ENCODE measurements at regions not wholly inside any gene's neighbourhood (a gene's known extent, or its start where the extent isn't known, plus 50 kb on each side); places are given as distances from the start of the nearest gene placed in this dataset.

DNA sequence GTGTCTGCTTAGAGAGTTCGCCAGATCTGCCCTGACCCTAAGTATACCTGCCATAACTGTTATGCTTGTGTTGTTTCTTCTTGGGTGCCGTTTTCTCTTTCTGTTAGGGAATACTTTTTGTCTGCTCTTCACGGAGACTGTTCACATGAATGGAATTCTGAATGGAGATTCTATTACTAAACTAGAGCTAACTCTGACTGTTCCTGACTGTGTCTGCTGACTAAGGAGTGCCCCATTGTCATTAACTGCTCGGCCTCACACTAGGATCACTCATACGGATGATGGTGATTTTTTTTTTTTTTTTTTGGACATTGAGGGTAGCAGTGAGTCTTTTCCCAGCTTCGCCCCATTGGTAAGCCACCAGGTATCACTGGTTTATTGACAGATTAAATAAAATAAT lies 104.8 kb upstream of the SLC8A1 start:
- Histone ChIP-seq H3K36me3 (no peaks in the 10 kb centered on the region), H3K9me3 (no peaks in the 10 kb centered on the region), H3K27ac (no peak overlapping the region), H3K27me3 (no peaks in the 10 kb centered on the region), H3K4me1 (no peaks in the 10 kb centered on the region), H3K4me3 (replicated peaks in 1 of 3) (no peak overlapping the region)
- TF ChIP-seq, protein P1, sequence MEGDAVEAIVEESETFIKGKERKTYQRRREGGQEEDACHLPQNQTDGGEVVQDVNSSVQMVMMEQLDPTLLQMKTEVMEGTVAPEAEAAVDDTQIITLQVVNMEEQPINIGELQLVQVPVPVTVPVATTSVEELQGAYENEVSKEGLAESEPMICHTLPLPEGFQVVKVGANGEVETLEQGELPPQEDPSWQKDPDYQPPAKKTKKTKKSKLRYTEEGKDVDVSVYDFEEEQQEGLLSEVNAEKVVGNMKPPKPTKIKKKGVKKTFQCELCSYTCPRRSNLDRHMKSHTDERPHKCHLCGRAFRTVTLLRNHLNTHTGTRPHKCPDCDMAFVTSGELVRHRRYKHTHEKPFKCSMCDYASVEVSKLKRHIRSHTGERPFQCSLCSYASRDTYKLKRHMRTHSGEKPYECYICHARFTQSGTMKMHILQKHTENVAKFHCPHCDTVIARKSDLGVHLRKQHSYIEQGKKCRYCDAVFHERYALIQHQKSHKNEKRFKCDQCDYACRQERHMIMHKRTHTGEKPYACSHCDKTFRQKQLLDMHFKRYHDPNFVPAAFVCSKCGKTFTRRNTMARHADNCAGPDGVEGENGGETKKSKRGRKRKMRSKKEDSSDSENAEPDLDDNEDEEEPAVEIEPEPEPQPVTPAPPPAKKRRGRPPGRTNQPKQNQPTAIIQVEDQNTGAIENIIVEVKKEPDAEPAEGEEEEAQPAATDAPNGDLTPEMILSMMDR (IDR thresholded peaks at IDR 0.05): no peak
- TF ChIP-seq POLR2A (IDR thresholded peaks at IDR 0.05): no peak
- intact Hi-C loops (cut with DNase I): loop anchor here (5.0 kb wide), 1 partner anchor 644 kb away; no protein-coding TSS in a partner anchor
- 85 to 91% methylated on average over 6 of the region's 6 CpGs for WGBS, 2 donors
- DNase-seq: no peak

DNA sequence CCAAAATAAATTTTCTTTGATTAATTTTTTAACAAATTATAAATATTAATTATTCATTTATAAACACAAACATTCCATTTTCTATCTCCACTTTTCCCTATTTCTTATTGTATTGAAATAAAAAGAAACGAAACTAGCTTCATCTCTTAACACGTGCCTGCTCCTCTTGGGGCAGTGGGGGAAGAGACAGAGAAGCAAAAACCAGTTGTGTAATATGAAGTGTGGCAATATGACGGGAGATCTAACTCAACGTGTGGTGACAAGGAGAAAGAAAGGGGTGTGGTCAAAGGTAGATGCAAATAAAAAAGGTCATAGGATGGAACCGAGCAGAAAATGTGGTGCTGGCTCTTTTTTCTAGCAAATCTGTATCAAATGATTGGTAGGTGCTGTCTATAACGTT lies 106.9 kb upstream of the SLC8A1 start:
- no peak for TF ChIP-seq POLR2A (IDR thresholded peaks at IDR 0.05)
- TF ChIP-seq, protein P1 (IDR thresholded peaks at IDR 0.05): no peak
- no peak for DNase-seq
- intact Hi-C loops (cut with DNase I): loop anchor here (5.0 kb wide), 1 partner anchor 646 kb away; no protein-coding TSS in a partner anchor
- Histone ChIP-seq H3K9me3 (no peaks in the 10 kb centered on the region), H3K27me3 (no peaks in the 10 kb centered on the region), H3K4me1 (no peaks in the 10 kb centered on the region), H3K36me3 (no peaks in the 10 kb centered on the region), H3K4me3 (replicated peaks in 1 of 3) (no peak overlapping the region), H3K27ac (no peak overlapping the region)
- 88 to 89% methylated on average over 6 of the region's 6 CpGs for WGBS, 2 donors

DNA sequence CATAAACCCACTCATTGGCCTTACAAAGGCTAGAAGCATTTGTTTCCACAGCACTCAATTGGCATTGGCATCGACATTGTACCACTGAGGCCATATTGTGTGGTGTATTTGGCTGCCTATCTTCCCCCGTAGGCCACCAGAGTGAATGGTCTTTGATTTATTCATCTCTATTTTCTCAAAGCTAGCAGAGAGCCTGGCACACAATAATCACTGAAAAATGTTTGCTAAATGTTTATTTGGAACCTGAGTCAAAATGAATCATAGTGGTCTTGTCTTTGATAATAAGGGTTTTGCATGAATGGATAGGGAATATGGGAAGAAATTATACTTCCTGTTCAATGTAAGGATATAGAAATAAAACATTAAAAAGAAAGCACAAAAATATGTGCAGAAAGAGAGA lies 107.3 kb upstream of the SLC8A1 start:
- WGBS, 2 donors: 90 to 96% methylated on average over 2 of the region's 2 CpGs
- no peak for DNase-seq
- H3K4me1 ChIP-seq: no peaks in the 10 kb centered on the region
- no peaks in the 10 kb centered on the region for H3K36me3 ChIP-seq
- H3K4me3 ChIP-seq (replicated peaks in 1 of 3): no peak overlapping the region
- no peaks in the 10 kb centered on the region for H3K9me3 ChIP-seq
- H3K27ac ChIP-seq: no peak overlapping the region
- TF ChIP-seq, protein P1 (IDR thresholded peaks at IDR 0.05): no peak
- no peak for TF ChIP-seq POLR2A (IDR thresholded peaks at IDR 0.05)
- H3K27me3 ChIP-seq: no peaks in the 10 kb centered on the region
- intact Hi-C loops (cut with DNase I): loop anchor here (5.0 kb wide), 1 partner anchor 647 kb away; no protein-coding TSS in a partner anchor

DNA sequence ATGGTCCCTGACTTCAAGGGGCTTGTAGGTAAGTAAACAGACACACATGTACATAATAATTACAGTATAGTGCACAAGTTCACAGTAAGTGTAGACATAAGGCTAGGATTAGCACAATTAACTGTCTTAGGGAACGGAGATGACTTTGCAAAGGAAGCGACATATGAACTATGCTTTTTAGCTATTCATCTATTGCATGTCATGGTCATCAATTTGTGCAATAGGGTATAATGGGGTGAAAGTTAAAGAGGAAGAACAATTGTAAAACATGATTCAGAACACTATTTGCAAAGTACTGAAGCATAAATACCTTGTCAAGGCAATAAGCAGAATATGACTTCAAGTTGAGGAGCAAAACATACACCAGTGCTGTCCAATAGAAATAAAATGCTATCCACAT lies 112.3 kb upstream of the SLC8A1 start:
- intact Hi-C loops (cut with DNase I): no loop called here
- TF ChIP-seq POLR2A (IDR thresholded peaks at IDR 0.05): no peak
- TF ChIP-seq, protein P1 (IDR thresholded peaks at IDR 0.05): no peak
- Histone ChIP-seq H3K4me1 (no peaks in the 10 kb centered on the region), H3K36me3 (no peaks in the 10 kb centered on the region), H3K27me3 (no peaks in the 10 kb centered on the region), H3K9me3 (no peaks in the 10 kb centered on the region), H3K4me3 (replicated peaks in 1 of 3) (no peak overlapping the region), H3K27ac (no peak overlapping the region)
- no peak for DNase-seq
- 45 to 72% methylated on average over 2 of the region's 2 CpGs for WGBS, 2 donors

DNA sequence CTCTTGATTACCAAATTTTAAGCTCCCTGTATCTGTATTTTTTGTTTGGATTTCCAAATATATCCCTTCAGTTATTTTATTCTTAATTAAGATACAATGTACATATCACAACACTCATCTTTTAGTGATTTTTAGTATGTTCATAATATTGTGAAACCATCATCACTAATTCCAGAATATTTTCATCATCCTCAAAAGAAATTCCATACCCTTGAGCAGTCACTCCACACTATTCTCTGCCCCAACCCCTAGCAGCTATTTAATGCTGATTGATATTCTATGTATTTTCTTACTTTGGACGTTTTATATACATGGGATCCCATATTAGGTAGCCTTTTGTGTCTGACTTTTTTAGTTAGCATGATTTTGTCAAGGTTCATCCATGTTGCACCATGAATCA lies 127.4 kb upstream of the SLC8A1 start:
- Histone ChIP-seq H3K27me3 (no peaks in the 10 kb centered on the region), H3K36me3 (no peaks in the 10 kb centered on the region), H3K27ac (no peak overlapping the region), H3K4me3 (replicated peaks in 1 of 3) (no peak overlapping the region), H3K4me1 (no peaks in the 10 kb centered on the region), H3K9me3 (no peaks in the 10 kb centered on the region)
- no peak for DNase-seq
- intact Hi-C loops (cut with DNase I): no loop called here
- WGBS, 2 donors: 60 to 74% methylated on average over 1 of the region's 1 CpG
- TF ChIP-seq, protein P1 (IDR thresholded peaks at IDR 0.05): no peak
- TF ChIP-seq POLR2A (IDR thresholded peaks at IDR 0.05): no peak

Measured in thyroid gland (tissue), 4 donors.